AG10803 (cell line): ENCODE measurements at regions not wholly inside any gene's neighbourhood (a gene's known extent, or its start where the extent isn't known, plus 50 kb on each side); places are given as distances from the start of the nearest gene placed in this dataset.

Experiments
- DNase-seq: peaks from one replicate; pipeline ENCODE4 v3.0.0; 2010; ENCODE audit warnings: low read depth
- H3K4me3 ChIP-seq: 2 replicates; pipeline ENCODE4 v1.5.1; 2011; ENCODE audit warnings: mild to moderate bottlenecking, low read length, control low read depth
- TF ChIP-seq, protein P1 (sequence below): conservative IDR thresholded peaks from 2 replicates; pipeline ENCODE4 v1.5.1; 2011; ENCODE audit warnings: mild to moderate bottlenecking, low read length, control low read depth, inconsistent platforms

DNA sequence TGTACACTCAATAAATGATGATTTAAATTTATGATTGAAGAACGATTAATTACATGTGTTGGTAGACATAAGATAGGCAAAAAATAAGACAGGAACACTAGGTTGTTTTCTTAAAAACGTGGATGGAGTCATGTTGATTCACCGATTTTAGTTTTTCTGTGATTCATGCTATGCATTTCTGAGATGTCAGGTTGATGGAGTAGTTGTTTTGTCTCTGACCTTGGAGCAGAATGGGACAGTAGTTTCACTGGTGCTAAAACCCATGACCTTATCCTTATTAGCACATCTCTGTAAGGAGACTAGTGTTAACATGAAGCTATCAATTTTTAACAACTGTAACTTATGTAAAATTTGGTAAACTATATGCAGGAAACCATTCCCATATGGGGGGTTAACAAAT, 611.6 kb upstream of the FZD8 start:
- H3K4me3 ChIP-seq: no peak overlapping the region
- TF ChIP-seq, protein P1, sequence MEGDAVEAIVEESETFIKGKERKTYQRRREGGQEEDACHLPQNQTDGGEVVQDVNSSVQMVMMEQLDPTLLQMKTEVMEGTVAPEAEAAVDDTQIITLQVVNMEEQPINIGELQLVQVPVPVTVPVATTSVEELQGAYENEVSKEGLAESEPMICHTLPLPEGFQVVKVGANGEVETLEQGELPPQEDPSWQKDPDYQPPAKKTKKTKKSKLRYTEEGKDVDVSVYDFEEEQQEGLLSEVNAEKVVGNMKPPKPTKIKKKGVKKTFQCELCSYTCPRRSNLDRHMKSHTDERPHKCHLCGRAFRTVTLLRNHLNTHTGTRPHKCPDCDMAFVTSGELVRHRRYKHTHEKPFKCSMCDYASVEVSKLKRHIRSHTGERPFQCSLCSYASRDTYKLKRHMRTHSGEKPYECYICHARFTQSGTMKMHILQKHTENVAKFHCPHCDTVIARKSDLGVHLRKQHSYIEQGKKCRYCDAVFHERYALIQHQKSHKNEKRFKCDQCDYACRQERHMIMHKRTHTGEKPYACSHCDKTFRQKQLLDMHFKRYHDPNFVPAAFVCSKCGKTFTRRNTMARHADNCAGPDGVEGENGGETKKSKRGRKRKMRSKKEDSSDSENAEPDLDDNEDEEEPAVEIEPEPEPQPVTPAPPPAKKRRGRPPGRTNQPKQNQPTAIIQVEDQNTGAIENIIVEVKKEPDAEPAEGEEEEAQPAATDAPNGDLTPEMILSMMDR: no peak
- DNase-seq: no peak

- TF ChIP-seq, protein P1: no peak
- no peak for DNase-seq
- H3K4me3 ChIP-seq: no peak overlapping the region
These were observed 609.0 kb upstream of the FZD8 start for GRCh38 chr10:36251068-36251467.

- peak; percentile 92 for DNase-seq
- TF ChIP-seq, protein P1: no peak
- no peak overlapping the region for H3K4me3 ChIP-seq
These were observed 606.3 kb upstream of the FZD8 start for GRCh38 chr10:36248304-36248981.

GRCh38 chr10:36247478-36247877, 605.4 kb upstream of the FZD8 start:
- no peak overlapping the region for H3K4me3 ChIP-seq
- no peak for DNase-seq
- TF ChIP-seq, protein P1: no peak

GRCh38 chr10:36236931-36237330, 594.8 kb upstream of the FZD8 start:
- H3K4me3 ChIP-seq: no peak overlapping the region
- no peak for DNase-seq
- TF ChIP-seq, protein P1: no peak

- H3K4me3 ChIP-seq: no peak overlapping the region
- DNase-seq: no peak
- TF ChIP-seq, protein P1: no peak
These were observed 594.2 kb upstream of the FZD8 start for GRCh38 chr10:36236341-36236740.

DNA sequence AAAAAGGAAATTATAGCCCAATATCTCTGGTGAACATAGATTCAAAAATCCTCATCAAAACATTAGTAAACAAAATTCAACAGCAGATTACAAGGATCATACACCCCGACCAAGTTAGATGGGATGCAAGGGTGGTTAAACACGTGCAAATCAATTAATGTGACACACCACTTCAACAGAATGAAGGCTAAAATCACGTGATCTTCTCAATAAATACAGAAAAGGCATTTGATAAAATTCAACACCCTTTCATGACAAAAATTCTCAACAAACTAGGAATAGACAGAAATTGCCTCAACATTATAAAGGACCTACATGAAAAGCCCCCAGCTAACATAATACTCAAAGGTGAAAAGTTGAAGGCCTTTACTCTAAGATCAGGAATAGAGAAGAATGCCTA, 590.8 kb upstream of the FZD8 start:
- no peak overlapping the region for H3K4me3 ChIP-seq
- TF ChIP-seq, protein P1: no peak
- no peak for DNase-seq
